HG02840 (cell line): ENCODE measurements at regions not wholly inside any gene's neighbourhood (a gene's known extent, or its start where the extent isn't known, plus 50 kb on each side); places are given as distances from the start of the nearest gene placed in this dataset.
"Not testable (repeated sequence)": the region's sequence is repeated elsewhere in the genome, so short reads cannot be mapped to it uniquely, and the experiment has no call there.

Source experiments
- ATAC-seq: cut with Tn5 transposase; IDR thresholded peaks from one replicate; pipeline ENCODE4 v1.9.1; 2021; ENCODE audit warnings: mild to moderate bottlenecking, moderate library complexity, moderate number of reproducible peaks; ENCODE audit not compliant: unreplicated experiment, low FRiP score

- ATAC-seq = not testable (repeated sequence)
These were observed 89.1 kb downstream of the FAM72B start for GRCh38 chr1:121095014-121095413.

GRCh38 chr1:121097127-121097866 is 86.8 kb downstream of the FAM72B start:
- peak; percentile 93 for ATAC-seq

GRCh38 chr1:121097867-121098215 is 86.3 kb downstream of the FAM72B start:
- peak; percentile 12 for ATAC-seq

GRCh38 chr1:121109025-121109424 is 75.1 kb downstream of the FAM72B start:
- not testable (repeated sequence) for ATAC-seq

GRCh38 chr1:121116522-121117297 is 67.4 kb downstream of the FAM72B start:
- ATAC-seq = not testable (repeated sequence)

- not testable (repeated sequence) for ATAC-seq
These were observed 66.9 kb downstream of the FAM72B start for GRCh38 chr1:121117298-121117611.

- not testable (repeated sequence) for ATAC-seq
These were observed 66.3 kb downstream of the FAM72B start for GRCh38 chr1:121117622-121118479.
